Thyroid gland (tissue), 4 donors: ENCODE measurements at regions not wholly inside any gene's neighbourhood (a gene's known extent, or its start where the extent isn't known, plus 50 kb on each side); places are given as distances from the start of the nearest gene placed in this dataset.

ENCODE experiments used
- POLR2A ChIP-seq, 2 donors: fragments of 450-650 bp; IDR thresholded peaks; one replicate each; pipeline ENCODE4 v1.6.1; 2017; ENCODE audit warnings: antibody characterized with exemption in 2 of 2, mild to moderate bottlenecking in 2 of 2, moderate library complexity in 1 of 2
- TF ChIP-seq, protein P1 (sequence below), 6 experiments: fragments of 200-600 bp in 3 of 6; fragments of 450-650 bp in 3 of 6; sonication (generic) in 3 of 6; IDR thresholded peaks; one replicate each; pipeline ENCODE4 v1.5.1; 2016 to 2019; ENCODE audit warnings: antibody characterized with exemption in 6 of 6, mild to moderate bottlenecking in 2 of 6, inconsistent platforms in 1 of 6, moderate library complexity in 1 of 6

DNA sequence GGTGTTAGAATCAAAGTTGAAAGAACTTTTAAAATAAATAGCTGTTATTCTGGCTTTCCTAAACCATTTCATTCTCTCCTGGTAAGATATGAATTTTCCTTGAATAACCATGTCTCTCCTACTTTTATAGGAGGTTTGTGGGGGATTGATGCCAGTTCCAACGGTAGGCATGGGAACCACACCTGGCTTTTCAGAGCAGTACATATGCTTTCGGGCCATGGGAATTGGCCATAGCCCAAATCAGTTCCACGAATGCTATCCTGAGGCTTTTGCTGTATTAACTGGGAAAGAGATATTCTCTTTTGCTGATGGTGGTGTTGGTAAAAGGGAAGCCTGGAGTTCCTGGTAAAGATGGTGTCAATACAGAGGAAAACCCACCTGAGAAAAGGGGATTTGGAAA, 396.2 kb upstream of the ZNF385D start:
- TF ChIP-seq, protein P1, sequence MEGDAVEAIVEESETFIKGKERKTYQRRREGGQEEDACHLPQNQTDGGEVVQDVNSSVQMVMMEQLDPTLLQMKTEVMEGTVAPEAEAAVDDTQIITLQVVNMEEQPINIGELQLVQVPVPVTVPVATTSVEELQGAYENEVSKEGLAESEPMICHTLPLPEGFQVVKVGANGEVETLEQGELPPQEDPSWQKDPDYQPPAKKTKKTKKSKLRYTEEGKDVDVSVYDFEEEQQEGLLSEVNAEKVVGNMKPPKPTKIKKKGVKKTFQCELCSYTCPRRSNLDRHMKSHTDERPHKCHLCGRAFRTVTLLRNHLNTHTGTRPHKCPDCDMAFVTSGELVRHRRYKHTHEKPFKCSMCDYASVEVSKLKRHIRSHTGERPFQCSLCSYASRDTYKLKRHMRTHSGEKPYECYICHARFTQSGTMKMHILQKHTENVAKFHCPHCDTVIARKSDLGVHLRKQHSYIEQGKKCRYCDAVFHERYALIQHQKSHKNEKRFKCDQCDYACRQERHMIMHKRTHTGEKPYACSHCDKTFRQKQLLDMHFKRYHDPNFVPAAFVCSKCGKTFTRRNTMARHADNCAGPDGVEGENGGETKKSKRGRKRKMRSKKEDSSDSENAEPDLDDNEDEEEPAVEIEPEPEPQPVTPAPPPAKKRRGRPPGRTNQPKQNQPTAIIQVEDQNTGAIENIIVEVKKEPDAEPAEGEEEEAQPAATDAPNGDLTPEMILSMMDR (IDR thresholded peaks at IDR 0.05): no peak
- no peak for TF ChIP-seq POLR2A (IDR thresholded peaks at IDR 0.05)
